ENCODE measurements at regions not wholly inside any gene's neighbourhood (a gene's known extent, or its start where the extent isn't known, plus 50 kb on each side); places are given as distances from the start of the nearest gene placed in this dataset.

DNA sequence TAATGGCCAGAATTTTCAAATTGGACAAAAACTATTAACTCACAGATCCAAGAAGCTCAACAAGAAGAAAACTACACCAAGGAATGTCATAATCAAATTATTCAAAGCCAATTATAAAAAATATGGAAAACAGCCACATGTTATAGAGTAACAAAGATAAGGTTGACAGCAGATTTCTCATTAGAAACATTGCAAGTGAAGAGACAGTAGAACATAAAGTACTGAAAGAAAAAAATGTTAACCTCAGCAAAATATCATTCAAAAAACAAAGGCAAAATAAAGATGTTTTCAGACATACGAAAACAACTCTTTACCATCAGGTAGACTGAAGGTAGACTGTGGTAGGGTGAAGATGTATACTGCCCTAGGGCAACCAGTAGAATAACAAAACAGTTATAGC is 83.4 kb downstream of the KCNRG start:
- in situ Hi-C loops (cut with HindIII; ENCODE audit: low sequenced_read_pairs): no loop called here
- no peak for DNase-seq (ENCODE audit: low spot score)

DNA sequence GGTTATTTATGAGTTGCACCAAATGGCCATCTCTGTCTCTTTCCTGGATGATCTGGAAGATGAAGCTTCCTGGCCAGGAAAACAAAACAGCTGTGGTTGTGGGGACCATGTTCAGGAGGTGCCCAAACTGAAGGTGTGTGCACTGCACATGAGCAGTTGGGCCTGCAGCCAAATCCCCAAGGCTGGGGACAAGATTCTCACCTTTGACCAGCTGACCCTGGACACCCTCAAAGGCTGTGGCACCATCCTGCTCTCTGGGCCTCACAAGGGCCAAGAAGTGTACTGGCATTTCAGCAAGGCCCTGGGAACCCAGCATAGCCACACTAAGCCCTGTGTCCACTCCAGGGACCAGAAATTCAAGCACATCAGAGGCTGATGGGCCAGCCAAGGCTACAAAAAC is 84.2 kb downstream of the KCNRG start:
- in situ Hi-C loops (cut with HindIII; ENCODE audit: low sequenced_read_pairs): no loop called here
- DNase-seq (ENCODE audit: low spot score): no peak

DNA sequence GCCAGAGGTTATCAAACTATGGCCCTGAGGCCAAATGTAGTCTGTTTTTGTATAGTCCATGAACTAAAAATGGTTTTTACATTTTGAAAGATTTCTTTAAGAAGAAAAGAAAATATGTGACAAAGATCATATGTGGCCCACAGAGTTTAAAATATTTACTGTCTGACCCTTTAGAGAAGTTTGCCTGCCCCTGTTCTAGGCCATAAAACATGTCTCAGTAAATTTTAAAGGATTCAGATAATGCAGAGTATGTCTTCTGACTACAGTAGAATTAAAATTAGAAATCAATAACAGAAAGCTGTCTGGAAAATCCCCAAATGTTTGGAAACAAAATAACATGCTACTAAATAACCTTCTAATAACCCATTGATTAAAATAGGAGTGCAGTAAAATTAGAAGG is 86.3 kb downstream of the KCNRG start:
- in situ Hi-C loops (cut with HindIII; ENCODE audit: low sequenced_read_pairs): no loop called here
- DNase-seq (ENCODE audit: low spot score): no peak

DNA sequence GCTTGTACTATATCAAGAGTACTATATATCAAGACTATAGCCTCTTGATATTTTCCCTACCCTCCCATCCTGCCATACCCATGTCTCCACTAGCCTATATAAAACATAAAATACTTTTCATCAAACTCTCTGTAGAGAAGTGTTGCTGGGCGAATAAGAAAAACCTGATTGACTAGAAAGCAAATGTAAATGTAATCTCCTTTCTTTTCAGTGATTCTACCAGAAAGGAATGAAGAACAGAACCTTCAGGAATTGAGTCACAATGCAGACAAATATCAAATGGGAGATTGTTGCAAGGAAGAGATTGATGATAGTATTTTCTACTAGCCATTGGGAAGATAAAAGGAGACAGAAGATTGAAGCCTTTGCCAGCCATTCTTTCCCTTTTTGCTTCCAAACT is 89.2 kb downstream of the KCNRG start:
- in situ Hi-C loops (cut with HindIII; ENCODE audit: low sequenced_read_pairs): no loop called here

DNA sequence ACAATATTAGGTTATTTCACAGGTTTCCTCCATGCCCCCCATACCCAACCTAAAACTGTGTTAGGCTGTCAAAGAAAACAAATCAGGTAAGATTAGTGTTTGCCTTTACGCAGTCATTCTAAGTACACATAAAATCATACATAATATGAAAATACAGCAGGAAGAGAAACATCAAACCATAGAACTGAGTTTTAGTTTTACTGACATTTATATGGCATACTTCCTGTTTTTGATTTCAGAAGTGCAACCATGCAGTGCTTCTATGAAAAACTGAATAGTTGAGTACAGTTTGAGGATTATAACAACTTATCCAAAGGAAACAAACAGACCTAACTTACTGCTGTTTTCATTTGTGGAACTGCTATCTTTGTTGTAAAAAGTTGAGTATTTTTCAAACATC is 91.3 kb downstream of the KCNRG start:
- no peak for DNase-seq (ENCODE audit: low spot score)
- in situ Hi-C loops (cut with HindIII; ENCODE audit: low sequenced_read_pairs): no loop called here

More for the DNA sequence above, 89.2 kb downstream of the KCNRG start:
- no peak for DNase-seq (ENCODE audit: low spot score)

DNA sequence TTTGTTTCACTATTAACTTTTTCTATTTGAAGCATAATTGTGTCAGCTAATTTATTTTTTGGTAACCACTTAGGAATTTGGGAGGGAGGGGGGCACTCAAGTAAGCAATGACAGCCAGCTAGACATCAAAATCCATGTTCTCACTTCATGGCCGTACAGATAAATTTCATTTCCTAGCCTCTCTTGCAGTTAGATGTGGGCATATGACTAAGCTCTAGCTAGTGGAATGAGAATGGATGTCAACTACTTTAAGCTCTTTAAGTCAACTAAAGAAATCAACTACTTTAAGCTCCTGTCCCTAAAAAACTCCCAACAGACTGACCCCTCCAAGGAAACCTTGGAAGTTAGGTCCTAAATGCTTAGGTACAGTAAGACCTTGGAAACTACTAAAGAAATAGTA is 92.0 kb downstream of the KCNRG start:
- no peak for DNase-seq (ENCODE audit: low spot score)
- in situ Hi-C loops (cut with HindIII; ENCODE audit: low sequenced_read_pairs): no loop called here

DNA sequence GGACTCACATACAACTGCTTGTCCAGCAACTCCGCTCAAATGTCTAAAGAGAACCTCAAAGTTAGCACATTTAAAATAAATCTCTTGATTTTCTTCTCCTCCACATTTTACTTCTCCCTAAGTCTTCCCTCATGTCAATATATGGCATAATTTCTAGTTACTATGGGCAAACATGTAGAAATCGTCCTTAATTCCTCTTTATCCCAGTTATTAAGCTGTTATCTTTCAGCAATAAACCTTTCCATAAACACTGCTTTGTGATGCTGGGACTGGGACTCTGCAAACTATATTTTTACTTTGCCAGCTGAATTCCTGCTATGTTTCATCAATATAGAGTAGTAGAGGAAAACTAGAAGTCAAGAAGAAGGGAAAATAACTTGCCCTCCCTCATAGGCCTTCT is 99.7 kb downstream of the KCNRG start:
- no peak for DNase-seq (ENCODE audit: low spot score)

DNA sequence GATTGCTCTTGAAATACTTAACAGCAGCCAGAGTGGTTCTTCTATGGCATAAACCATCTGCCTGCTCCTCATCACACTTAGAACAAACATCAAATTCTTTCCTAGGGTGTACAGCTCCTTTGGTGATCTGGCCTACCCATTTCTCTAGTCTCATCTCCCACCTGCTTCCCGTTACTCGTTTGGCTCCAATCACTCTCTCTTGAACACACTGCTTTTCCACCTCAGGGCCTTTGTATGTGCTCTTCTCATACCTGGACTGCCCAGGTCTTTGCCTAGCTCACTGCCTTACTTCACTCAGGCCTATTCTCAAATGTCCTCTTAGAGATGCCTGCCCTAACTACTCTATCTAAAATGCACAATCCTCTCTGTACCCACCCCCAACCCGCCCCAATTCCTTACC is 100.5 kb downstream of the KCNRG start:
- in situ Hi-C loops (cut with HindIII; ENCODE audit: low sequenced_read_pairs): no loop called here
- DNase-seq (ENCODE audit: low spot score): no peak

More for the DNA sequence above, 99.7 kb downstream of the KCNRG start:
- in situ Hi-C loops (cut with HindIII; ENCODE audit: low sequenced_read_pairs): no loop called here

DNA sequence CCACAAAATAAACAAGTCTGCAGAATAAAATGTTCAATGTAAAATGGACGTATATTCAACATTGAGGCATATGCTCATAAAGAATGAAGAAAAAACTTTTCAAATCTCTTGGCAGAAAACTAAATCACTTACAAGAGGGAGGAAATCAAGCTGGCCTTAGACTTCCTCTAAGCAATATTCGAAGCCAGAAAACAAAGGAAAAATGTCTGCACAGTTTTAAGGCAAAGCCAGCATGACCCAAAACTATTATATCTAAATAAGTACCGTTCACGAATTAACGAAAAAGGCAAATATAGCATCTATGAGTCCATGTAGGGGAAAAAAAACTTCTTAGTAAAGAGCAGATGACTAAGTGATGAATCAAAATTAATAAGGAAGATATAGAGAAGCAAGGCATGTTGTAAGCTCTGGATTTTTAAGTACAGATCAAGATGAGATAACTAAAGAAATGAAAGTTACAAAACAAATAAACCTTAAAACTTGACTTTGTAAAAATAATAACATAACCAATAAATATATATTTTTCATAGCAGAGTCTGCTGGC is 101.3 kb downstream of the KCNRG start:
- DNase-seq (ENCODE audit: low spot score): no peak
- in situ Hi-C loops (cut with HindIII; ENCODE audit: low sequenced_read_pairs): no loop called here

DNA sequence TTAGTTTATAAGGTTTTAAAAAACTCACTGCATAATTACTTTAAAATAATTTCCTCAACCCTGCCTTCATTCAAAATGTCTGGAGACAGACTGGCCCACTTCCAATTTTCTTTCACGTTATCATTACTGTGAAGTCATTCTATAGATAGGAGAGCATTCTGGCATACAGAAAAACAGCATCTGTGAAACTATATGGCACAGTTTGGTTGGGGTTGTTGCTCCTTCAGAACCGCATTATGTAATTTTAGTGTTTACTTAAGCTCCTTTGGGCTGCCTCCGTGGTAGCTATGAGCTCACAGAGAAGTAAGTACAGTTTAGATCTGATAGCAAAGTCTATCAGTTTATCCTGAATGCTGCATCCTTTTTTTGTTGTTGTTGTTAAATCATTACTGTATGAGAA is 104.3 kb downstream of the KCNRG start:
- in situ Hi-C loops (cut with HindIII; ENCODE audit: low sequenced_read_pairs): no loop called here
- no peak for DNase-seq (ENCODE audit: low spot score)

DNA sequence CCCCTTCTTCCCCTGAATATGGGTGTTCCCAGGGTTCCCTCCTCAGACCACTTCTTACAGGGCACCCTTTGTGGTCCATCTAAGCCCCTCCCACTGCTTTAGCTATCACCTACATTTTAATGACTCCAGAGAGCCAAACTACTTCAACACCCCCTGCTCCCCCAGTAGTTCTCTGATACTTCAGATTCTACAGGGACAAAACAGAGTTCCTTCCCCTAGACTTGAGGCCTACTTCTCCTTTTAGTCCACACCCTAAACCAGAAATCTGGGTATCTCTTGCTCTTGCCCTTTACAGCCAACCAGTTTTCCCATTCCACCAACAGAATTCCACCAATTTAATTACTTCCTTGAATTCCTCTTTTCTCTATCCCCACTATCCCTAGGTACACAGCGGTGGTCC is 107.2 kb downstream of the KCNRG start:
- DNase-seq (ENCODE audit: low spot score): no peak
- in situ Hi-C loops (cut with HindIII; ENCODE audit: low sequenced_read_pairs): no loop called here

DNA sequence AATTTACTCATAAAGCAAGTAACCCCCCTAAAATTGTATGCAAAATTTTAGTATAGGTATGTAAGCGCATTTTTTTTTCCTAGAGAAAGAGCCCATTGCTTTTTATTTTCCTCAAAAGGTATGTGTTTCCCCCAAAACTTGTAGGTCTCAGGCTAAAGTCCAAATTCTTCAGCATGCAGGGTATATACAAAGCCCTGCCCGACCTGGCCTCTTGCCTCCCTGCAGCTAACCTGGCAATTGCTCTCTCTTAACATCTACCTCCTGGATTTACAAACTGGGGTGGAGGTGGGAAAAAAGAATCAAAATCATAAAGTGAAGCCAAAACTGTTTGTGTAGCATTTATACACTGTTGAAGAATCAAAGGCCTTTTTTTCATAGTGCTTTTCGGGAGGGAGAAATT is 107.8 kb downstream of the KCNRG start:
- in situ Hi-C loops (cut with HindIII; ENCODE audit: low sequenced_read_pairs): no loop called here
- peak; percentile 47 for DNase-seq (ENCODE audit: low spot score)

DNA sequence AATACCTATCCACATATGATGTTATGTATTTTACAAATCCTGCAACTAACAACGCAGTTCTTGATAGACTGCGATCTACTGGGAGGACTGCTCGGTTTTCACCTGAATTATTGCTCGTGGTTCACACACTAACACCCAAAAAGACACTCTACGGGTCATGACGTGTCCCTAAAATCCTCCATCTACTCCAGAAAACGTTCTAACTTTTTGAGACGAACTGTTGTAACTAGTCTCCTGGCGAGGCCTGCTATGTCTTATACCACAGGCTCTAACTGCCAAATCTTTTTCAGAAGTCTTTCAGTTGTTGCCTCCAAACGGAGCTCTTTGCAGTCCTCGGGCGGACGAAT is 108.2 kb downstream of the KCNRG start:
- in situ Hi-C loops (cut with HindIII; ENCODE audit: low sequenced_read_pairs): no loop called here
- peak; percentile 78 for DNase-seq (ENCODE audit: low spot score)

DNA sequence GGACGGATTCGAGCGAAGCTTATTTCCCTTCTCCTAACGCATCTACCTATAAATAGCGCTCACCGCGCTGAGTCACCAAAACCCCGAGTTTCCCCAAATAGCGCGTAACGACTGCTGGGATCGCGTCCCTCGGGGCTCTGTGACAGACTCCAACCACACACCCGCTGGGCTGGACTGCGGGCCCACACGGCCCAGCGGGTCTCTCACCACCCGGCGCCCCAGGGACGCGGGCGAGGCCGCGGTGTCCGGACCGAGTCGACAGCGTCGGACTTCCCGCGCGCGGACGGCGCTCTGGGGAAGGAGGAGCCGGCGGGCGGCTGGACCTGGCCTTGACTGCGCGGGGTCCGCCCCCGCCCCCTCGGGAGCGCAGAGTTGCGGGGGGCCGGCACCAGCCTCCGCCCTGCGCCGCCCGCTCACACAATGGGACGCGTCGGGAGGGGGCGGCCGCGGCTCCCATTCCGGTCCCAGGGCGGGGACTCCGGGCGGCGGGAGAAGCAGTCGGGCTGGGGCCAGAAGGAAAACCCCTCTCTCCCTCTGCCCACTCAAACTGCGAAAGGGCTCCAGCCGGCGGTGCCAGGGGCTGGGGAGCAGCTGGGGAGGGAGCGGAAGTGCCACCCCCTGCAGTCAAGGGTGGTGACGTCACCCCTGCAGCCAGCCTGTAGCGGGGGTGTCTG is 108.8 kb downstream of the KCNRG start:
- no peak for DNase-seq (ENCODE audit: low spot score)
- in situ Hi-C loops (cut with HindIII; ENCODE audit: low sequenced_read_pairs): no loop called here

DNA sequence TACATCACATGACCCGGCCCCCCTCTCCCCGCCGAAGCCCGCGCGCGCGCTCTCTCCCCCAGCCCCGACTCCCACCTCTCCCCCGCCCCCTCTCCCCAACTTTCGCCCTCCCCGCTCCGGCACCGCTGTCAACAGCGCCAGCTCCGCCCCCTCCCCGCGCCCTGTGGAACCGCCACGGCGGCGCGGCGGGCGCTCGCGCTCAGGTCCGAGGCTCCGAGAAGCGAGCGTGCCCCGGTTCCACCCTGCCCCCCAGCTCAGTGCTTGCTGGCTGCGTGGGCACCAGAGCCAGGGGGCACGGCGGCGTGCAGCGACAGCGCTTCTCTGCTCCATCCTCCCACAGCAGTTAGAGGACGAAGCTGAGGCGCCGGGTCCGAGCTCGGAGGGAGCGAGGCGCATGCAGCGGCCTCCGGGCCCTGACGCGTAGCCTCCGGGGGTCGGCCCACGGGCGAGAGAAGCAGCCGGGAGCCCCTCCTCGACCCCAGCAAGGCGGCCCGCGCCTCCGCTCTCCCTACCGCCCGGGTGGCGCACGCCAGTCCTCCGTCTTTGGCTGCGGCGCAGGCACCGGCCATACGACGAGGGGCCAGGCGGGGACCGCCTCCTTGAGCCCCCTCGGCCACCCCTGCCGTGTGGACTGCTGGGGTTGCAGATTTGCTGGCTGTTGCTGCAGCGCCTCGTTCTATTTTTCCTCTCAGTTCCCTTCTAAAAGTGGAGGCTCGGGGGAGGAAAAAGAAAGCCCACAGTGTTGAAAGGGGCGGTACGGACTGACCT is 109.5 kb downstream of the KCNRG start:
- in situ Hi-C loops (cut with HindIII; ENCODE audit: low sequenced_read_pairs): no loop called here

DNA sequence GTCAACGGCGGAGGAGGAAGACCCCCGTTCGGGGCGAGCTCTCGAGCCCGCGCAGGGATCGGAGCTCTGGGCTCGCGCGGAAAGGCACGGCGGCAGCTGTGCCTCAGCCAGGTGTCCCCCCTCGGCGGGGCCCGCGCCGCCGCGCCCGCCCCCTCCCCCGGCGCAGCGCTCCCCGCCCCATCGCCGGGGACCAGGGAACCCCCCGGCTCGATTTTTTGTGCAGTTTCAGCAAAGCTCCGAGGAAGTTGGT is 110.0 kb downstream of the KCNRG start:
- DNase-seq (ENCODE audit: low spot score): no peak

More for the DNA sequence above, 109.5 kb downstream of the KCNRG start:
- peak; percentile 93 for DNase-seq (ENCODE audit: low spot score)

DNA sequence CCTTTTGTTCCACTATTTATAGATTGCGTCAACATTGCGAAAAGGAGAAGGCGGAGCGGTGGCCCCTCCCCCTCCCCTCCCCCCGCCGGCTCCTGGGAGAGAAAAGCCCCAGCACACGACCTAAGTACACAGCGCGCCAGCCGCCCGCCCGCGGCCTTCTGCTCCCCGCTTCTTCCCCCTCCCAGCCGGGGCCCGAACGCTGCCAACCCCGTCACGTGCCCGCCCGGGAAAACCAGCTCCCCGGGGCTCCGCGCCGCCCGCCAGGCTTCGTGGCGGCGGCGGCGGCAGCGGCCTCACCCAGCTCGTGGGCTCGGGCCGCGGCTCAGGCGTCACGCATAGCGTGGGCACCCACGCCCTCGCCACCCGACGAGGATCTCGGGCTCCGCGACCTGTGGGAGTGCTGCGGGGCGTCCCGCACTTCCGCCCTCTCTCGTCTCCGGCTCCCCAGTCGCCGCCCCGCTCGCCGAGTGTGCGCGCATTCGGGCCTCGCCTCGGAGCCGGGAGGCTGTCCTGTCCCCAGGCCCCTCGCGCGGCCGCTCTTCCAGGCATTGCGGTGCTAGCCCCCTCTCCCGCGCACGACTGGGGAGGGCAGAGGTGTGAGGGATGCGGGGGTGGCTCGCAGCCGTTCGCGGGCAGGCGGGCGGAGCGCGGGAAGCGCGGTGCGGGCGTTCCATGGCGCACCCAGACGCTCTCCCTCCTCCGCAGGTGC is 110.5 kb downstream of the KCNRG start:
- in situ Hi-C loops (cut with HindIII; ENCODE audit: low sequenced_read_pairs): no loop called here

More for the DNA sequence above, 110.0 kb downstream of the KCNRG start:
- in situ Hi-C loops (cut with HindIII; ENCODE audit: low sequenced_read_pairs): no loop called here

DNA sequence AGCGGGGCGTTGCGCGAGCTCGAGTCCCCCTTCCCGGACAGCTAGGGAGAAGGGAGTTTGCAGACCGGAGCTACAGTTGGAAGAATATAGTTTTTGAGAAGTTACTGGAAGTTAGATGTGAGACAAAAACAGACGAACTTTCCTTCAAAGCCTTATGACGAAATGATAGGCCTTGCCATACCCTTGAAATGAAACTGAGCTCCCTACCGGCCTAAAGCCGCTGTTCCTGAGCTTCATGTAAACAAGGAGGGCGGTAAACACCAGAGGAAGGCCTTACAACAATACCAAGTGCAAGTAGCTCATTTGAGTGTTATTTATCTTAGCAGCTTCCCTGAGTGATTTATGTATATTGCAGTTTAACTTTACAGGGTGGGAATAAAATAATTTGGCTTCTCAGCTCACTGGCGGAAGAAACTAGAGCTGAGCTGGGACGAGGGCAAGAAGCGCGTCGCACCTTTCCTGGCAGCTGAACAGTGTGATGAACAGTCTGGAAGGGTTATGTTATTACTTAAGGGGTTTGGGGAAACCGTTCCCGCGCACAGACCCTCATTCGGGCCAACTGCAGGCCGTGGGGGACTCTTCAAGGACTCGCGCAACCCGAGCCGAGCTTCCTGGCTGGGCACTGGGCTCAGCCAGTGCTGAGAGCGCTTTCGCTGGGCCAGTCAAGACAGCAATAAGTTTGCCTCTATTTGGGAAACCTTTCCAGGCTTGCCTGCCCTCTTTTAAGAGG is 111.2 kb downstream of the KCNRG start:
- peak; percentile 48 for DNase-seq (ENCODE audit: low spot score)
- in situ Hi-C loops (cut with HindIII; ENCODE audit: low sequenced_read_pairs): no loop called here

More for the DNA sequence above, 110.5 kb downstream of the KCNRG start:
- DNase-seq (ENCODE audit: low spot score): peak; percentile 89

DNA sequence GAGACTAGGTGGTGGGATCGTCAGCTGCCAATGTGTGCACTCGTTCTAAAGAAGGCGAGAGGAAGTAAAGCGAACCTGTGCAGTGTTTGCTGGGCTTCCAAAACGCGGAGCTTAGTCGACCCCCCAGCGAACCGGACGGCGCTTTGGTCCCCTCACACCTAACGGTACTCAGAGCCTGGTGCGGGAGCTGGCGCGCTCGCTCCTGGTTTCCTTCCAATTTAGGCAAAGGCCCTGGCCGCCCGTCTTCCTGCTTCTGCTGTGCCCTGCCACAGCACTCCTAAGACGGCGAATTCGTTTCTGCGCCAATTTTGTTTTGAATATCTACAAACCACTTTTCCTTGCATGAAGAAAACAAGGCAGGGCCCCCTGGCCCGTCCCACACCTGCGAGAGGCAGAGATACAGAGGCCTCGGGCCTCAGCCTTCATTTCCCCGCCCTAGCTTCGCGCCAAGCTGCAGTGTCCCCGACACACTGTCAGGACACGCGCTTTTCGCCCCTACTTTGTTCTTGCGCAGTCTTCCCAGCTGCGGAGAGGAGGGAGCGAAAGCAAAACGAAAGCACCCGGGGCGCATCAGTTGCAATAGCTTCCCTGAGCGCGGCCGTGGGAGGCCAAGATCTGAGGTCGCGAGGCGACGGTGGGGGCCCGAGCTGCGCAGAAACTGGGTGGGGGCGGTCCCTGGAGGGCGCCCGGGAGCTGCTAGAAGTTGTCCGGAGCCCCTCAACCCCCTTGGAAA is 111.9 kb downstream of the KCNRG start:
- no peak for DNase-seq (ENCODE audit: low spot score)

More for the DNA sequence above, 111.9 kb downstream of the KCNRG start:
- in situ Hi-C loops (cut with HindIII; ENCODE audit: low sequenced_read_pairs): no loop called here
